Gastroesophageal sphincter (tissue), 4 donors: ENCODE measurements at regions not wholly inside any gene's neighbourhood (a gene's known extent, or its start where the extent isn't known, plus 50 kb on each side); places are given as distances from the start of the nearest gene placed in this dataset.

Source experiments
- ATAC-seq: fragments of 150-250 bp; one replicate; pipeline ENCODE4 v1.9.1; 2016; ENCODE audit warnings: mild to moderate bottlenecking, moderate library complexity
- H3K27ac ChIP-seq, 4 donors: fragments of 200-600 bp; sonication (generic) in 3 of 4; 1 replicate in 3 of 4; 2 replicates in 1 of 4; pipeline ENCODE4 v1.5.1; 2016 to 2019
- H3K27me3 ChIP-seq: fragments of 200-600 bp; sonication (generic); one replicate; pipeline ENCODE4 v1.5.1; 2019
- H3K36me3 ChIP-seq, 2 donors: fragments of 200-600 bp; sonication (generic); one replicate each; pipeline ENCODE4 v1.5.1; 2019; ENCODE audit warnings: control low read depth in 1 of 2
- H3K4me1 ChIP-seq, 3 donors: fragments of 200-600 bp; sonication (generic); 1 replicate in 2 of 3; 2 replicates in 1 of 3; pipeline ENCODE4 v1.5.1; 2016 to 2019; ENCODE audit warnings: control low read depth in 2 of 3
- H3K4me3 ChIP-seq, 2 donors: fragments of 200-600 bp; sonication (generic); one replicate each; pipeline ENCODE4 v1.5.1; 2019; ENCODE audit warnings: mild to moderate bottlenecking in 1 of 2, moderate library complexity in 1 of 2
- H3K9me3 ChIP-seq, 3 donors: fragments of 200-600 bp; sonication (generic); one replicate each; pipeline ENCODE4 v1.5.1; 2017 to 2019; ENCODE audit warnings: control low read depth in 2 of 3
- EP300 ChIP-seq: sonication (generic); formaldehyde crosslinking; IDR thresholded peaks from one replicate; pipeline ENCODE4 v1.6.1; 2017; ENCODE audit warnings: antibody characterized with exemption, mild to moderate bottlenecking
- POLR2A ChIP-seq, 2 donors: fragments of 450-650 bp; IDR thresholded peaks; one replicate each; pipeline ENCODE4 v1.6.1; 2017; ENCODE audit warnings: antibody characterized with exemption in 2 of 2, mild to moderate bottlenecking in 2 of 2, moderate library complexity in 1 of 2
- POLR2AphosphoS5 ChIP-seq: sonication (generic); formaldehyde crosslinking; IDR thresholded peaks from one replicate; pipeline ENCODE4 v1.6.1; 2017; ENCODE audit warnings: antibody characterized with exemption
- WGBS, 2 donors: methylation state at CpG; one replicate each; pipeline ENCODE4 v1.1.5; 2018; ENCODE audit warnings: low coverage in 1 of 2; 5-methylcytosine and 5-hydroxymethylcytosine counted together
- TF ChIP-seq, protein P1 (sequence below), 4 experiments: fragments of 200-600 bp in 2 of 4; fragments of 450-650 bp in 2 of 4; sonication (generic) in 1 of 4; IDR thresholded peaks; one replicate each; pipeline ENCODE4 v1.5.1; 2017 to 2019; ENCODE audit warnings: antibody characterized with exemption in 4 of 4, mild to moderate bottlenecking in 2 of 4, moderate library complexity in 2 of 4

DNA sequence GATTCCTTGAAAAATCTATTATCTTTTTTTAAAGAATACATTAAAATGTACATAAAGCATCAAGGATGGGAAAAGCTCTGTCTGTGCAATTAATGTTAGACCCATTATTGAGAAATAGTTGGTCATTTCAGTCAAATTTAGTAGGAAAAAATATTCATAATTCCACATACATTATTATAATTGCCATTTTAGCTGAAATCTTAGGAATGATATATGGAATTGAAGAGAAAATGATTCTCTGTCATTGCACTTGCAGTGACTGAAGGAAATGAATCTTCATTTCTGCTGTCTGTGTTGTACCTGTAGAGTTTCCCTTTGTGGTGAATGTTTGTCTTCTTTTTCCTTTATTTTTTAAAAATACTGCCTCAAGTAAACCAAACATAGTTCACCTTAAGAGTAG, 473.9 kb downstream of the C3orf38 start:
- no peak for ATAC-seq
- TF ChIP-seq EP300 = no peak
- TF ChIP-seq, protein P1, sequence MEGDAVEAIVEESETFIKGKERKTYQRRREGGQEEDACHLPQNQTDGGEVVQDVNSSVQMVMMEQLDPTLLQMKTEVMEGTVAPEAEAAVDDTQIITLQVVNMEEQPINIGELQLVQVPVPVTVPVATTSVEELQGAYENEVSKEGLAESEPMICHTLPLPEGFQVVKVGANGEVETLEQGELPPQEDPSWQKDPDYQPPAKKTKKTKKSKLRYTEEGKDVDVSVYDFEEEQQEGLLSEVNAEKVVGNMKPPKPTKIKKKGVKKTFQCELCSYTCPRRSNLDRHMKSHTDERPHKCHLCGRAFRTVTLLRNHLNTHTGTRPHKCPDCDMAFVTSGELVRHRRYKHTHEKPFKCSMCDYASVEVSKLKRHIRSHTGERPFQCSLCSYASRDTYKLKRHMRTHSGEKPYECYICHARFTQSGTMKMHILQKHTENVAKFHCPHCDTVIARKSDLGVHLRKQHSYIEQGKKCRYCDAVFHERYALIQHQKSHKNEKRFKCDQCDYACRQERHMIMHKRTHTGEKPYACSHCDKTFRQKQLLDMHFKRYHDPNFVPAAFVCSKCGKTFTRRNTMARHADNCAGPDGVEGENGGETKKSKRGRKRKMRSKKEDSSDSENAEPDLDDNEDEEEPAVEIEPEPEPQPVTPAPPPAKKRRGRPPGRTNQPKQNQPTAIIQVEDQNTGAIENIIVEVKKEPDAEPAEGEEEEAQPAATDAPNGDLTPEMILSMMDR (IDR thresholded peaks at IDR 0.05) = no peak
- no peak for TF ChIP-seq POLR2A (IDR thresholded peaks at IDR 0.05)
- TF ChIP-seq POLR2AphosphoS5 = no peak
- H3K9me3 ChIP-seq = no peaks in the 10 kb centered on the region
- no peaks in the 10 kb centered on the region for H3K4me1 ChIP-seq
- no peaks in the 10 kb centered on the region for H3K27me3 ChIP-seq
- no peak overlapping the region for H3K4me3 ChIP-seq
- no peaks in the 10 kb centered on the region for H3K36me3 ChIP-seq
- no peak overlapping the region for H3K27ac ChIP-seq

DNA sequence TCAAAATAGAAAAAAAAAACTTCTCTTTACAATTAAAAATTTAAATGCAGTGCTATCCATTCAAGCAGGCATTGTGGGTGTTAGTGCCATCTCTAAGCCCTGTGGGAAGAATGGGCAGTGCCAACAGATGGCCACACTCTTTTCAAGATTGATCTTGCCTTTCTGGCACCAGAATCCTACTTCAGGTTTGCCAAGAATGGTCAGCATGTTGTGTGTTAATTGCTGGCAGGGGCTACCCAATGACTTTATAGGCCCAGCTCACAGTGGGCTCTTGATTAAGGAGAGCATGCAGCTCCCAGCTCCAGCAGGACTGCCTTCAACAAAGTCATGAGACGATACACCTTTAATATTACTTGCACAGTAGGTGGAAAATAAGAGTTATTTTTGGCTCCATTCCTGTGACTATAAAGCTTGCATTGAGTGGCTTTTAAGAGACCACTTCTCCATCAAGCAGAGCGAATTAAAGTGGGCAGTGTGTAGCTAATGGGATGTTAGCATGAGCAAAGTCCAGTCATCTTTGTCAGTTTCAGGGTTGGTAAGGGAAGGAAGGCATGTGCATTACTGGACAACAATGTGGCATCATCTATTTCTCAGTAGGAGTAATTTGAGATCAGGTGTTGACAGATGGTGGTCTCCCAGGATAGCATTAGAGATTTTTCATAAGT, 476.8 kb downstream of the C3orf38 start:
- Histone ChIP-seq H3K4me3 (no peak overlapping the region), H3K27ac (no peak overlapping the region), H3K4me1 (no peaks in the 10 kb centered on the region), H3K27me3 (no peaks in the 10 kb centered on the region), H3K9me3 (no peaks in the 10 kb centered on the region), H3K36me3 (no peaks in the 10 kb centered on the region)
- WGBS, 2 donors = 82 to 95% methylated on average over 2 of the region's 2 CpGs
- no peak for ATAC-seq
- TF ChIP-seq, protein P1 (IDR thresholded peaks at IDR 0.05) = no peak
- TF ChIP-seq POLR2AphosphoS5 (no peak), POLR2A (IDR thresholded peaks at IDR 0.05) (no peak), EP300 (no peak)

- Histone ChIP-seq H3K4me3 (no peak overlapping the region), H3K36me3 (no peaks in the 10 kb centered on the region), H3K4me1 (no peaks in the 10 kb centered on the region), H3K27me3 (no peaks in the 10 kb centered on the region), H3K27ac (no peak overlapping the region), H3K9me3 (no peaks in the 10 kb centered on the region)
- TF ChIP-seq EP300 (no peak), POLR2A (IDR thresholded peaks at IDR 0.05) (no peak), POLR2AphosphoS5 (no peak)
- TF ChIP-seq, protein P1 (IDR thresholded peaks at IDR 0.05) = no peak
- WGBS, 2 donors = 92% methylated on average over 2 to 4 of the region's 4 CpGs
- ATAC-seq = no peak
These were observed 478.5 kb upstream of the EPHA3 start for GRCh38 chr3:88628901-88629300.

DNA sequence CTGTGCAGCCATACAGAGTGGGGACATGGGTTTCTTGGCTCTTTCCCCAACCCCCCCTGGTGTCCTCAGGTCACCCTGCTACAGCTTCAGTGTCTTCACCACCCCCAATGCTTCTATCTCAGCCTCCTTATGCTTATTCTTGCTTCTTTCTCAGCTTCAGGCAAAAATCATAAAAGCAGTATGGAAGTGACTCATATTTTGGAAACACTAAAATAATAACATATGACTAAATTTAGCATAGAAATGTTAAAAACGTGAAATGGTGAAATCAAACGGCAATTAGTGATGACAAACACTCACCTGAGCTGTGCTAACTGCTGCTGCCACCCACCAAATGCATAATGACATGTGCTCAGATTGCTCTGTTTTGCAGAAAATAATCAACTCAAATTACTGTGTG, 475.2 kb upstream of the EPHA3 start:
- TF ChIP-seq EP300 = no peak
- Histone ChIP-seq H3K27ac (no peak overlapping the region), H3K4me1 (no peaks in the 10 kb centered on the region), H3K9me3 (no peaks in the 10 kb centered on the region), H3K36me3 (no peaks in the 10 kb centered on the region), H3K4me3 (no peak overlapping the region), H3K27me3 (no peaks in the 10 kb centered on the region)
- WGBS, 2 donors = 54 to 75% methylated on average over 2 of the region's 2 CpGs
- no peak for ATAC-seq

- Histone ChIP-seq H3K36me3 (no peaks in the 10 kb centered on the region), H3K27me3 (no peaks in the 10 kb centered on the region), H3K9me3 (no peaks in the 10 kb centered on the region), H3K4me1 (no peaks in the 10 kb centered on the region), H3K4me3 (no peak overlapping the region), H3K27ac (no peak overlapping the region)
- no peak for TF ChIP-seq EP300
- TF ChIP-seq, protein P1 (IDR thresholded peaks at IDR 0.05) = no peak
- no peak for TF ChIP-seq POLR2AphosphoS5
- TF ChIP-seq POLR2A (IDR thresholded peaks at IDR 0.05) = no peak
- ATAC-seq = no peak
- WGBS, 2 donors = 58 to 89% methylated on average over 1 of the region's 1 CpG
These were observed 466.8 kb upstream of the EPHA3 start for GRCh38 chr3:88640581-88640980.
